Testis (tissue), 2 donors: ENCODE measurements at regions not wholly inside any gene's neighbourhood (a gene's known extent, or its start where the extent isn't known, plus 50 kb on each side); places are given as distances from the start of the nearest gene placed in this dataset.

Experiments used
- DNase-seq: peaks from one replicate; pipeline ENCODE4 v3.0.0-alpha.2; 2019
- H3K27ac ChIP-seq, 2 donors: fragments of 200-600 bp; sonication (generic); one replicate each; pipeline ENCODE4 v1.5.1; 2019
- H3K27me3 ChIP-seq: fragments of 200-600 bp; sonication (generic); one replicate; pipeline ENCODE4 v1.5.1; 2019
- H3K36me3 ChIP-seq: fragments of 200-600 bp; sonication (generic); one replicate; pipeline ENCODE4 v1.5.1; 2017; ENCODE audit warnings: low read depth; ENCODE audit errors: missing control alignments
- H3K4me1 ChIP-seq: fragments of 200-600 bp; sonication (generic); one replicate; pipeline ENCODE4 v1.5.1; 2019
- H3K4me3 ChIP-seq, 2 donors: fragments of 200-600 bp; sonication (generic); one replicate each; pipeline ENCODE4 v1.5.1; 2017 to 2019
- H3K9me3 ChIP-seq: fragments of 200-600 bp; sonication (generic); one replicate; pipeline ENCODE4 v1.5.1; 2017
- CTCF ChIP-seq, 3 experiments: fragments of 450-650 bp in 2 of 3; fragments of 200-600 bp in 1 of 3; sonication (generic) in 1 of 3; IDR thresholded peaks; one replicate each; pipeline ENCODE4 v1.5.1; 2016 to 2019; ENCODE audit warnings: antibody characterized with exemption in 3 of 3, mild to moderate bottlenecking in 2 of 3, moderate library complexity in 1 of 3
- POLR2A ChIP-seq: fragments of 450-650 bp; IDR thresholded peaks from one replicate; pipeline ENCODE4 v1.6.1; 2017; ENCODE audit warnings: antibody characterized with exemption, mild to moderate bottlenecking, moderate library complexity
- WGBS, 2 donors: methylation state at CpG; one replicate each; pipeline ENCODE4 v1.1.5; 2018; 5-methylcytosine and 5-hydroxymethylcytosine counted together
- intact Hi-C: fragments of 100-400 bp; cut with DNase I; formaldehyde crosslinking; loops from one replicate; pipeline ENCODE4 v1.15.1; 2023; ENCODE audit warnings: low total_unique reads

- DNase-seq, result no peak
- no peak overlapping the region for H3K4me3 ChIP-seq
- no peaks in the 10 kb centered on the region for H3K27me3 ChIP-seq
- TF ChIP-seq POLR2A (no peak), CTCF (IDR thresholded peaks at IDR 0.05) (no peak)
- no peaks in the 10 kb centered on the region for H3K36me3 ChIP-seq
- intact Hi-C loops, result no loop called here
- WGBS, 2 donors, result 94 to 98% methylated on average over 1 of the region's 1 CpG
- H3K9me3 ChIP-seq, result no peaks in the 10 kb centered on the region
- H3K27ac ChIP-seq, result no peak overlapping the region
- H3K4me1 ChIP-seq, result no peaks in the 10 kb centered on the region
These were observed 88.4 kb upstream of the DOCK9 start for GRCh38 chr13:99066219-99066618.

- DNase-seq, result no peak
- no peak overlapping the region for H3K4me3 ChIP-seq
- H3K9me3 ChIP-seq, result no peaks in the 10 kb centered on the region
- no peaks in the 10 kb centered on the region for H3K27me3 ChIP-seq
- no peak for TF ChIP-seq CTCF (IDR thresholded peaks at IDR 0.05)
- no peak for TF ChIP-seq POLR2A
- no peaks in the 10 kb centered on the region for H3K36me3 ChIP-seq
- 95 to 100% methylated on average over 1 of the region's 1 CpG for WGBS, 2 donors
- H3K4me1 ChIP-seq, result no peaks in the 10 kb centered on the region
- intact Hi-C loops, result no loop called here
- H3K27ac ChIP-seq, result no peak overlapping the region
These were observed 89.5 kb upstream of the DOCK9 start for GRCh38 chr13:99067159-99067985.

- H3K27ac ChIP-seq, result no peak overlapping the region
- no peak for DNase-seq
- no peaks in the 10 kb centered on the region for H3K27me3 ChIP-seq
- H3K36me3 ChIP-seq, result no peaks in the 10 kb centered on the region
- TF ChIP-seq POLR2A (no peak), CTCF (IDR thresholded peaks at IDR 0.05) (no peak)
- no peaks in the 10 kb centered on the region for H3K4me1 ChIP-seq
- no peak overlapping the region for H3K4me3 ChIP-seq
- intact Hi-C loops, result no loop called here
- 90 to 95% methylated on average over 2 of the region's 2 CpGs for whole genome bisulfite sequencing, 2 donors
- H3K9me3 ChIP-seq, result no peaks in the 10 kb centered on the region
These were observed 93.3 kb upstream of the DOCK9 start for GRCh38 chr13:99071211-99071610.

- H3K4me1 ChIP-seq, result no peaks in the 10 kb centered on the region
- H3K4me3 ChIP-seq, result no peak overlapping the region
- no peaks in the 10 kb centered on the region for H3K9me3 ChIP-seq
- intact Hi-C loops, result no loop called here
- no peaks in the 10 kb centered on the region for H3K36me3 ChIP-seq
- 80 to 82% methylated on average over 6 of the region's 6 CpGs for WGBS, 2 donors
- no peak overlapping the region for H3K27ac ChIP-seq
- no peak for DNase-seq
- TF ChIP-seq CTCF (IDR thresholded peaks at IDR 0.05), result no peak
- no peak for TF ChIP-seq POLR2A
- H3K27me3 ChIP-seq, result no peaks in the 10 kb centered on the region
These were observed 93.8 kb upstream of the DOCK9 start for GRCh38 chr13:99071666-99072065.

GRCh38 chr13:99072356-99072755 lies 94.5 kb upstream of the DOCK9 start:
- Histone ChIP-seq H3K9me3 (no peaks in the 10 kb centered on the region), H3K27ac (no peak overlapping the region), H3K36me3 (no peaks in the 10 kb centered on the region), H3K27me3 (no peaks in the 10 kb centered on the region), H3K4me3 (no peak overlapping the region), H3K4me1 (no peaks in the 10 kb centered on the region)
- no peak for DNase-seq
- intact Hi-C loops, result no loop called here
- WGBS, 2 donors, result 82 to 93% methylated on average over 2 of the region's 2 CpGs
- TF ChIP-seq POLR2A (no peak), CTCF (IDR thresholded peaks at IDR 0.05) (no peak)
